Activated naive CD8-positive, alpha-beta T cell treated with anti-CD3 and anti-CD28 coated beads, Interleukin-2, amount 50 U/mL, for 16 hours (primary cell): ENCODE measurements at regions not wholly inside any gene's neighbourhood (a gene's known extent, or its start where the extent isn't known, plus 50 kb on each side); places are given as distances from the start of the nearest gene placed in this dataset.

ENCODE experiments used
- DNase-seq: peaks from one replicate; pipeline ENCODE4 v3.0.0-alpha.2; 2020; ENCODE audit warnings: low read depth, low spot score

- DNase-seq = no peak
These were observed 592.1 kb upstream of the CDH5 start for GRCh38 chr16:65774350-65774749.

DNA sequence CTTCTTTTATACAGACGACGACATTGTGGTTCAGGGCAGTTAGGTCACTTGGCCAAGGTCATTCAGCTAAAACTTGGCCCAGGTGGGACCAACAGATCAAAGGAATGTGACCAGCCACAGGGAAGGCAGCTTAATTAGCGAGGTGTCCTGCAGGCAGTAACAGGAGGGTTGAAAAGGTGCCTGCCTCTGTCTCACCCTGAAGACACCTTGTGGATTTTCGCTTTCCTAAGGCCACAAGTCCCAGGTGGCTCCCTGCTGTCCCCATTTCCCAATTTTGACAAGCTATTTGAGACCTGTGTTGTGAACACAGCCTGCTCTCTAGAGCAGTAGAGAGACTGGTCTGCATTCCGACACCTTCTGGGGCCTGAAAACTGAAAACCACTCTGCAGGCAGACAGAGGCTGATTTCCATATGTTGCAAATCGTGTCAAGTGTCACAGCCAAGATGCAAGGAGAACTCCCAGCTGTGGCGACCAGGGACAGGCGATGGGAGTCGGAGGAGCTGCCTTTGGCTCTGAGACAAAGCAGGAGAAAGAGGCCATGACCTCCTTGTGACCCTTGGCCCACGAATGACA is 593.1 kb upstream of the CDH5 start:
- DNase-seq = no peak

DNA sequence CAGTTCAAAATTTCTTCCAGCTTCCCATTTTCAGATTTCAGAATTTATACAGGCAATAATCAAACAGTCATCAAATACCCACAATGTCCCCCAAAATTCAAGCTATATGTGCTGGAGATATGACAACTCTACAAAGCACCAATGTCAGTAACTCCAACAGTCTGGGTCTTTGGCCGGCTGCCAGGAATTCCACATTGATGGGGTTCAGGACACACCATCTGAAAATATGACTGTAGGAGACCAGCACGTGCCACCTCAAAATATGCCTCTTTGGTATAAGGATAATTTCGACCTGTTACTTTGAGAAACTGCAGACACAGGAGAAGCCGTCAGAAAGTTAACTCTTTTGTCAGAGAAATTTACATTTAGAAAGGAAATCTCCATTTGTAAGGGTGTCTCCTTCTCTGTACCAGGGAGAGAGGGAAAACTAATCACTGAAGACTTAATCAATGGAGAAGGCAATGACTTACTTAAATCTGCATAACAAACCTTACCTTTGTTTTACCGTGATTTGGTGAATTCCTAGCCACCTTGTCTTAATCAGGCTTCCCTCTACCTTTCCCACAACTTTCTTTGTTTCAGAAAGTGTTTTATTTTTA is 594.3 kb upstream of the CDH5 start:
- no peak for DNase-seq

- DNase-seq = no peak
These were observed 594.8 kb upstream of the CDH5 start for GRCh38 chr16:65771707-65772106.

- no peak for DNase-seq
These were observed 595.7 kb upstream of the CDH5 start for GRCh38 chr16:65770752-65771151.

GRCh38 chr16:65769776-65770438 is 596.6 kb upstream of the CDH5 start:
- DNase-seq = no peak

DNA sequence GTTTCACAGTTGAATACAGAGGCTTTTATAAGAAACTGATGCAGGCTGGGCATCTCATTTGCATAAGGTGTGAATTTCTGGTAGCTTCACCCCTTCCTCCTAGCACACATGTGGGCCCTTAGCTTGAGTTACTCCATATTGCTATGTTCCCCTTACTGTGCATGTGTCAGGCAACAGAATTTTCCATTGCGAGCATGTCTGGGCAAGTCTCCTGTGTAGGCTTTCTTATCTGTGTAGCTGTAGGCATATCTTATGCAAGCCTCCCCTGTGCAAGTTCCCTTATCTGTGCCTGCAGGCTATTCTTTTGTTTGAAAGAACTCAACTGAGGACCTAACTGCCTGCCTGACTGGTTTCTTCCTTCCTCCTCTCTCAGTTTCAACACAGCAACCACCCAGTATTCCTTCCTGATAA is 597.4 kb upstream of the CDH5 start:
- no peak for DNase-seq

- no peak for DNase-seq
These were observed 599.4 kb upstream of the CDH5 start for GRCh38 chr16:65767125-65767524.

DNA sequence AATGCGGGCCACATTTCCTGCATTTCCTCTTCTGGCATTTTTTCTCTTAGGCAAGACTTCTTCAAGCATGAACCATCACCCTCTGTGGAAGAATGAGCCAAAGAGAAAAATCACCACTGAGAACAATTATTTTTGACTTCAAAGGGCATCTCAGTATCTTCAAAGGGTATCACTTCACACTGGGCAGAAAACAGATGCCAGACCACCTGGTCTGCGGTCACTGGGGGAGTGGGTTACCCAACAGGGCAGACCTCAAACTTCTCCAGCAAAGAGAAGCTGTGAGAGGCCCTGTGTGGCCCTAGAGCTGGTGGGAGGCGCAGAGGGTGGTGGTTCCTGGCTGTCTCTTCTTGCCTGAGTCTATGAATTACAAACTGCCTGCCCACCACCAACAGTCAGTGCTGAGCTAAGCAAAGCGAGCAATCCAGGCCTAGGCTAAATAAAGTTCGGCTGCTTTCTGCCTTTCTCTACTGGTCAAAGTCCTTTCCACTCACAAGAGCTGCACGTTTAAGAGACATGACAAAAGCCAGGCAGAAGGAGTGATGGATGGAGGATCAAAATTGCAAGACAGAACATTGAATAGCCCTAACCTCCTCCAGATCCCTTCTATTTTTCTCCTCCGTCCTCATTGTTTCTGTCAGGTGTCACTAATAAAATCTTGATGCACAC is 602.7 kb upstream of the CDH5 start:
- no peak for DNase-seq

DNA sequence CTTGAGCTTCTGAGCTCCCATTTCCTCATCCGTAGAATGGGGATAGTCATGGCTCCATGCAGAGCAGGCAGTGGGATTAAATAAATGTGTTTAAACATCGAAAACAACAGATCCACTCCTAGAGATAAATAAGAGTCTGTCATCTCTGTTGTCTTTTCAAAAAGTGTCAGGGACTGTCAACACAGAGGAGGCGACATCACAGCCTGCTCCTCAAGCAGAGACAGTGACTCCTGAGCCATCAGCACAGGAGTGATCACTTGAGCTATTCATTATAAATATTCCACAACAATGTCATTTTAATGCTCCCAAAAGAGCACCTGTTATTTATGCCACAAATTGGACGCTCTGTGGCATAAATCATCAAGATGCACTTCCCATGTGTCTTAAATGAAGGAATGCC is 605.6 kb upstream of the CDH5 start:
- DNase-seq = no peak

GRCh38 chr16:65758620-65759019 is 607.9 kb upstream of the CDH5 start:
- no peak for DNase-seq

GRCh38 chr16:65757064-65757463 is 609.4 kb upstream of the CDH5 start:
- no peak for DNase-seq

DNA sequence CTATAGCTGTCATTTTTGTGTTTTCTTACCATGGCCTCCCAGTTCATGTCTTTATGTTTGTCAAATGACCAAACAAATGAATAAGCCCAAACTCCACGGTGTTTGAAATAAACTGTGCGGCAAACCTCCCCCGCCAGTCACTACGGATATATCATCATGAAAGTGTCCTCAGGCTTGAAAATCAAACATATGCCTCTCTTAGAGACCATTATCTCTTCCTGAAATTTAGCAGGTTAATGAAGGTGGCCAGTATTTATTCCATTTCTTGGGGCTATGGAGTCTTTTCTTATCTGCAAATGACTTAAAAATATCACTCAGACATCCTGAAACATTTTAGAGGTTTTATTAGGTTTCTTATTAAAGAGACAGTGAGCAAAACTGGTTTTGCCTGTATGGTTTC is 610.3 kb upstream of the CDH5 start:
- no peak for DNase-seq

- DNase-seq = no peak
These were observed 611.4 kb upstream of the CDH5 start for GRCh38 chr16:65754820-65755691.

- DNase-seq = no peak
These were observed 614.0 kb upstream of the CDH5 start for GRCh38 chr16:65752522-65752844.

DNA sequence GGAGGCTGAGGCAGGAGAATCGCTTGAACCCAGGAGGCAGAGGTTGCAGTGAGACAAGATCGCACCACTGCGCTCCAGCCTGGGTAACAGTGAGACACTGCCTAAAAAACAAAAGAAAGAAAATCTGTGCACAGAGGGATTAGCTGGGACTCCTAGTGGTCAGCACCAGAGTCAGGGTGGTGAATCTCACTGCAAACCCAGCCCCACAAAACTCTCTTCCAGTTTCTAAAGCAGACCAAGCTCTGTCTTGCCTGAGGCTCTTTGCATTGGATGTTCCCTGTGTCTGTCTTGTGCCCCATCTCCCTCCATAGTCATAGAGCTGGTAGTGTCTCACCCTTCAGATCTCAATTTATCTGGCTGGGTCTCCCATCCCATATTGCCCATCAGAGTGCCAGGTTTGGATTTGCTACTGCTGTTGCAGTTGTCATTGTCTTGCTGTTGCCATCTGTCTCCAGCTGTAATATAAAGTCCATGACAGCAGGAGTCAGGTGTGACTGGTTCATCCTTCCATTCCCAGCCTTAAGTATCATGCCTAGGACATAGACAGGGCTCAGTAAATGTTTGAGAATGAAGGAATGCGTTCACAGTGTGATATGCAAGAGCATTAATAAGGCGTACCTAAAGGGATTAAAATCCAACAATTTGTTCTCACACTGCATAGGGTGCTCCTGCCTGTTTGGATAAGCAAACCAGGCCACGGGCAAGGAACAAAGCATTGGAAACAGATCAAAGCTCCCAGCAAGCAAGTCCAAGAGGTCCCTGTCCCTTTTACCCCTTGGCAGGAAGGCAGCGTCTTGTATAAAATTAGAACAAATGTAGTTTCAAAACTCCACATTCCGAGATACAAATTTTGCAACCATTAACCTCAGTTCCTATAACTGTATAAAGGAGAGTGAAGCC is 614.6 kb upstream of the CDH5 start:
- no peak for DNase-seq

DNA sequence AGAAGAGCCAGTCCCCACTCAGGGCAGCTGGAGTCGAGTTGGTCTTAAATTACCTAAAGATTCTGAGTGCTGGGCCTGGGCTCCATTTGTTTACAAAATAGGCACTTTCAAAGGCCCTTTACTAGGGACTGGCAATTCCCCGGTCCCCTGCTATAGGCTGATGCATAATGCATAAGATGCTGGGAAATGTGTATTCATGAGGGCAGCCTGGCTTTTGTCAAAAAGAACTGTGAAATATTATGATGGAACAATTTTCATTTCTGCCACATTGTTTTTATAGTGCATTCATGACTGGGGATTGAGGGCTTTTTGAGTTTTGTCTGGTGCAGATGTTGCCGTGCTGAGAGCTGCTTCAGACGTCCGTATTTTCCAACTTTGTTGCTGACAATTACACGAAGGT is 617.0 kb upstream of the CDH5 start:
- no peak for DNase-seq

DNA sequence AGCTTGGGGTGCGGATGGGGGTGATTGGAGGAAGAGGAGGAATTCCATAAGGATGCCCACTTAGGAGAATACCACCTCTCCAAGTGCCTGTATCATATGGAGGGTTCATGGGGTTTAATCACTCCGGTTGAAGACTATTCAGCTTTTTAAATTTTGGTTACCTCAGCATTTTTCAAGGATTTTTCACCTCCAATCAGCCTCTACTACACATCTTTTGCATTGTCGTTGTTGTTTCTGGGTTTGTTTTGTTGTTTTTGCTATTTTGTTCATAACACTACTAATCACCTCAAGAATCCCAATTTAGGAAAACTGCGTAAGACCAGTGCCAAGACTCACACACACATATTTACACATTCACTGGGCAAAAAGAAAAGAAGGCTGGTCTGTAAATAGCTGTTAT is 619.5 kb upstream of the CDH5 start:
- no peak for DNase-seq

DNA sequence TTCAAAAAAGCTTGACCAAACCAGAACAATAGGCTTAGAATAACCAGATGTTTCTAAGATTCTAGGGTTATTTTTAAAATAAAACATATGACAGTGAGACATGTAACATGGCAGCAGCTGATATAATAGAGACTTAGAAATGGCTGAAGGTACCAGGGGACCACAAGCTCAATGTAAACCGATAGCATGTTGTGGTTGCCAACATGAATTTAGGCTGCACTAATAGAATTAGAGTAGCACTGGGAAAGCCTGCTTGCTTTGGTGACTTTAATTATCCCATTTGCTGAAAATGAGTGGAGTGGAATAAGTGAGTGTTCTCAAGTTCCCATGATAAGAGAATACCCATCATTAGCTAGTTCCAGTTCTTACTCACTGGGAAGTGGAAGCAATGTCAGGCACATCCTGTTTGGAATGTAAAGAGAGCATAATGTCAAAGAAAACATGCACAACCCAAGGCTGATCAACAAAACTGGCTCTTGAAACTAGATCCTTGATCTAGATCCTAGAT is 621.2 kb upstream of the CDH5 start:
- DNase-seq = no peak

GRCh38 chr16:65744401-65744800 is 622.1 kb upstream of the CDH5 start:
- DNase-seq = no peak

DNA sequence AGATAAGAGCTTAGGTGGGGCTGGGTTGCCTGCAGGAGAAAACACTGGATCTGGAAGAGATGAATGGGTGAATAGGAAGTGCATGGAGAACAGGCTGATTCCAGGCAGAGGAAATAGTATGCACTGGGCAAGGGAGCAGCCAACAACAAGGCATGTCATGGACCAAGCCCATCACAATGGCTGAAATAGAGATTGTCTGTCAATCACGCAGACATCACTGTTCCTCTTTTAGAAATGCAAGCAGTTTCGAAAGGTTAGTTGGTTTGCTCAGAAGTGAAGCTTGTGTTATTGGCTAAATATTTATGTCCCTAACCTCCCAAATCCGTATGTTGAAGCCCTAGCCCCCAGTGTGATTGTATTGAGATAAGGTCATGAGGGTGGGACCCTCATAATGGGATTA is 621.7 kb upstream of the CDH11 start:
- no peak for DNase-seq
